ENCODE measurements at regions not wholly inside any gene's neighbourhood (a gene's known extent, or its start where the extent isn't known, plus 50 kb on each side); places are given as distances from the start of the nearest gene placed in this dataset.
"Not testable (repeated sequence)": the region's sequence is repeated elsewhere in the genome, so short reads cannot be mapped to it uniquely, and the experiment has no call there.

DNA sequence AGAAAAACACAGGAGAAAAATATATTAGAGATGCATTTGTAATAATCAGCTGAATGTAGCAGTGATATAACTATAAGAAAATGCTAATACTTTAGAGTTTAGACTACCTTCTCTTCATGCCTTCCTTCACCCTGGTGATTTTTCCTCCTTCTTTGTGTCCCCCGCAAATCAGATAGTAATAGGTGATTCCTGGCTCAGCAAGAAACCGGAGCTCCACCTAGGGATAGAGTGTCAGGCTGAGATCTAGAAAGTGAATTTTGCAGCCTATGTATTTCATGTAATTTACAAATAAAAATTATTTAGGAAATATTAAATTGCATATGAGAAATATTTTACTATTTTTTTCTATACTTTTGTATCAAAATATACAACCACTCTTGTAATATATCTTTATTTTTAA is 109.8 kb upstream of the ST8SIA4 start:
- intact Hi-C loops (cut with DNase I): no loop called here
- Histone ChIP-seq H3K36me3 (replicated peaks in 1 of 2) (no peaks in the 10 kb centered on the region), H3K4me1 (replicated peaks in 1 of 2) (no peaks in the 10 kb centered on the region), H3K4me3 (no peak overlapping the region), H3K27ac (no peak overlapping the region), H3K27me3 (no peaks in the 10 kb centered on the region), H3K9me3 (replicated peaks in 1 of 3) (no peaks in the 10 kb centered on the region)
- no peak for TF ChIP-seq CTCF (IDR thresholded peaks at IDR 0.05)
- TF ChIP-seq POLR2A (IDR thresholded peaks at IDR 0.05): no peak
- no peak for DNase-seq
- 59 to 72% (median 63%) methylated on average over 2 of the region's 2 CpGs for WGBS, 4 donors

DNA sequence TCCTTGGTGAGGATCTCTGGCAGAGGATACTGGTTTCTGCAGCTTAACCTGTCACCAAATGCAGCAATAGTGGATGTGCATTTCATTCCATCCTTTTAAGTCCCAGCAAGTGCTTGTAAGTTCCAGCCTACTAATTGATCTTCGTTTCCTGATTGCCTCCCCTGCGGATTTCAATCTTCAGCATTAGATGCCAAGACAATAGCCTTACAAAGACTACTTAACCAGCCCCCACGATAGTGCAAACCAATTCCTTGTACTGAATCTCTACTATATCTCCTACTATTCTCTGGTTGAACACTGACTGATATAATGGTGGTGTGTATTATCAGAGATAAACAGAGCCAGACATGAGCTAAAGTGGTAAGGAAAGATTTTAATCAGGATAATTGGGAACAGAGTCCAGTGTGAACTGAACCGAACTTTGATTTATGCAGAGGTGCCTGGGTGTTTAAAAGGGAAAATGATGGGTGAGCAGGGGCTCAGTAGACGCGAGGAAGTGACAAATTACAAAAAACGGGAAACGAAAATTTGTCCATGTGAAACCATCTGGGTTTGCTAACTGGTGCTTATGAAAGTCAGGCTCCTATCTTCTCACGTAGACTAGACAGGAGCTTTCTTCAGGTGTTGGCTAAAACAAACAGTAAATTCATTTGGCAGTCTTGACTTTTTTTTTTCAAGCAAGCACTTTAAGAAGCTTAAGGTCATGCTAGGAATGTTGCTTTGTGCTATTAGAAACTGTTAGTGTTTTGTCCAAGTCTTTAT is 106.9 kb upstream of the ST8SIA4 start:
- intact Hi-C loops (cut with DNase I): no loop called here

GRCh38 chr5:100992354-100992753 is 89.3 kb upstream of the ST8SIA4 start:
- Histone ChIP-seq H3K27me3 (no peaks in the 10 kb centered on the region), H3K4me1 (replicated peaks in 1 of 2) (no peaks in the 10 kb centered on the region), H3K36me3 (replicated peaks in 1 of 2) (no peaks in the 10 kb centered on the region), H3K4me3 (no peak overlapping the region), H3K27ac (no peak overlapping the region), H3K9me3 (replicated peaks in 1 of 3) (no peaks in the 10 kb centered on the region)
- DNase-seq: no peak
- no peak for TF ChIP-seq CTCF (IDR thresholded peaks at IDR 0.05)
- no peak for TF ChIP-seq POLR2A (IDR thresholded peaks at IDR 0.05)
- 67 to 100% (median 85%) methylated on average over 1 of the region's 1 CpG for WGBS, 4 donors
- intact Hi-C loops (cut with DNase I): no loop called here

More for the DNA sequence above, 106.9 kb upstream of the ST8SIA4 start:
- Histone ChIP-seq H3K4me3 (no peak overlapping the region), H3K4me1 (replicated peaks in 1 of 2) (no peaks in the 10 kb centered on the region), H3K9me3 (replicated peaks in 1 of 3) (no peaks in the 10 kb centered on the region), H3K27ac (no peak overlapping the region), H3K36me3 (replicated peaks in 1 of 2) (no peaks in the 10 kb centered on the region), H3K27me3 (no peaks in the 10 kb centered on the region)
- TF ChIP-seq POLR2A (IDR thresholded peaks at IDR 0.05) (no peak), CTCF (IDR thresholded peaks at IDR 0.05) (no peak)
- WGBS, 4 donors: 65 to 70% (median 69%) methylated on average over 9 of the region's 9 CpGs
- DNase-seq: no peak

DNA sequence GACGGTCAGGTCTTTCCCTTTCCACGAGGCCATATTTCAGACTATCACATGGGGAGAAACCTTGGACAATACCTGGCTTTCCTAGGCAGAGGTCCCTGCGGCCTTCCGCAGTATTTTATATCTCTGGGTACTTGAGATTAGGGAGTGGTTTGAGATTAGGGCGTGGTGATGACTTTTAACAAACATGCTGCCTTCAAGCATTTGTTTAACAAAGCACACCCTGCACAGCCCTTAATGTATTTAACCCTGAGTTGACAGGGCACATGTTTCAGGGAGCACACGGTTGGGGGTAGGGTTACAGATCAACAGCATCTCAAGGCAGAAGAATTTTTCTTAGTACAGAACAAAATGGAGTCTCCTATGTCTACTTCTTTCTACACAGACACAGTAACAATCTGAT is 80.5 kb upstream of the ST8SIA4 start:
- WGBS, 4 donors: 75 to 89% (median 82%) methylated on average over 6 of the region's 6 CpGs
- H3K27me3 ChIP-seq; H3K27ac ChIP-seq; H3K4me3 ChIP-seq; H3K9me3 ChIP-seq (replicated peaks in 1 of 3); intact Hi-C loops (cut with DNase I); H3K36me3 ChIP-seq (replicated peaks in 1 of 2); DNase-seq; H3K4me1 ChIP-seq (replicated peaks in 1 of 2): not testable (repeated sequence)

GRCh38 chr5:100974082-100974481 is 71.0 kb upstream of the ST8SIA4 start:
- 64 to 74% (median 71%) methylated on average over 3 of the region's 3 CpGs for WGBS, 4 donors
- no peak for TF ChIP-seq POLR2A (IDR thresholded peaks at IDR 0.05)
- no peak for TF ChIP-seq CTCF (IDR thresholded peaks at IDR 0.05)

More at GRCh38 chr5:100974082-100974481, 71.0 kb upstream of the ST8SIA4 start:
- Histone ChIP-seq H3K4me1 (replicated peaks in 1 of 2) (no peaks in the 10 kb centered on the region), H3K36me3 (replicated peaks in 1 of 2) (no peaks in the 10 kb centered on the region), H3K9me3 (replicated peaks in 1 of 3) (no peaks in the 10 kb centered on the region), H3K27me3 (no peaks in the 10 kb centered on the region), H3K27ac (no peak overlapping the region), H3K4me3 (no peak overlapping the region)
- intact Hi-C loops (cut with DNase I): no loop called here
- no peak for DNase-seq

Measured in adrenal gland (tissue), 9 donors.